ENCODE measurements at regions not wholly inside any gene's neighbourhood (a gene's known extent, or its start where the extent isn't known, plus 50 kb on each side); places are given as distances from the start of the nearest gene placed in this dataset.
"Not testable (repeated sequence)": the region's sequence is repeated elsewhere in the genome, so short reads cannot be mapped to it uniquely, and the experiment has no call there.

DNA sequence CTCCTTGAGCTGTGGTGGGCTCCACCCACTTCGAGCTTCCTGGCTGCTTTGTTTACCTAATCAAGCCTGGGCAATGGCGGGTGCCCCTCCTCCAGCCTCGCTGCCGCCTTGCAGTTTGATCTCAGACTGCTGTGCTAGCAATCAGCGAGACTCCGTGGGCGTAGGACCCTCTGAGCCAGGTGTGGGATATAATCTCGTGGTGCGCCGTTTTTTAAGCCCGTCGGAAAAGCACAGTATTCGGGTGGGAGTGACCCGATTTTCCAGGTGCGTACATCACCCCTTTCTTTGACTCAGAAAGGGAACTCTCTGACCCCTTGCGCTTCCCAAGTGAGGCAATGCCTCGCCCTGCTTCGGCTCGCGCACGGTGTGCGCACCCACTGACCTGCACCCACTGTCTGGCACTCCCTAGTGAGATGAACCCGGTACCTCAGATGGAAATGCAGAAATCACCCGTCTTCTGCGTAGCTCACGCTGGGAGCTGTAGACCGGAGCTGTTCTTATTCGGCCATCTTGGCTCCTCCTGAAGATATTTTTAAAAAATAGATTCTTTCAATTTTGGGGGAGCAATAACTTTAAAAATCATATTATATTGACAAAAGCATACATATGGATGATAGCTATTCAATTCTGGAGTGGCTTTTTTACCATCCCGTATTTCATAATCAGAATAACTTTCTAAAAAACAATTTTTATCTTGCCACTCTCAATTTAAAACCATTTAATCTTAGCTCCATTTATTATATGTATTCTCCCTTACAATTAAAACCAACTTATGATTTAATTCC, 517.5 kb upstream of the NUDT12 start:
- TF ChIP-seq, protein P1, sequence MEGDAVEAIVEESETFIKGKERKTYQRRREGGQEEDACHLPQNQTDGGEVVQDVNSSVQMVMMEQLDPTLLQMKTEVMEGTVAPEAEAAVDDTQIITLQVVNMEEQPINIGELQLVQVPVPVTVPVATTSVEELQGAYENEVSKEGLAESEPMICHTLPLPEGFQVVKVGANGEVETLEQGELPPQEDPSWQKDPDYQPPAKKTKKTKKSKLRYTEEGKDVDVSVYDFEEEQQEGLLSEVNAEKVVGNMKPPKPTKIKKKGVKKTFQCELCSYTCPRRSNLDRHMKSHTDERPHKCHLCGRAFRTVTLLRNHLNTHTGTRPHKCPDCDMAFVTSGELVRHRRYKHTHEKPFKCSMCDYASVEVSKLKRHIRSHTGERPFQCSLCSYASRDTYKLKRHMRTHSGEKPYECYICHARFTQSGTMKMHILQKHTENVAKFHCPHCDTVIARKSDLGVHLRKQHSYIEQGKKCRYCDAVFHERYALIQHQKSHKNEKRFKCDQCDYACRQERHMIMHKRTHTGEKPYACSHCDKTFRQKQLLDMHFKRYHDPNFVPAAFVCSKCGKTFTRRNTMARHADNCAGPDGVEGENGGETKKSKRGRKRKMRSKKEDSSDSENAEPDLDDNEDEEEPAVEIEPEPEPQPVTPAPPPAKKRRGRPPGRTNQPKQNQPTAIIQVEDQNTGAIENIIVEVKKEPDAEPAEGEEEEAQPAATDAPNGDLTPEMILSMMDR (IDR thresholded peaks at IDR 0.05), result not testable (repeated sequence)
- not testable (repeated sequence) for TF ChIP-seq POLR2A (IDR thresholded peaks at IDR 0.05)
